ENCODE measurements at regions not wholly inside any gene's neighbourhood (a gene's known extent, or its start where the extent isn't known, plus 50 kb on each side); places are given as distances from the start of the nearest gene placed in this dataset.

DNA sequence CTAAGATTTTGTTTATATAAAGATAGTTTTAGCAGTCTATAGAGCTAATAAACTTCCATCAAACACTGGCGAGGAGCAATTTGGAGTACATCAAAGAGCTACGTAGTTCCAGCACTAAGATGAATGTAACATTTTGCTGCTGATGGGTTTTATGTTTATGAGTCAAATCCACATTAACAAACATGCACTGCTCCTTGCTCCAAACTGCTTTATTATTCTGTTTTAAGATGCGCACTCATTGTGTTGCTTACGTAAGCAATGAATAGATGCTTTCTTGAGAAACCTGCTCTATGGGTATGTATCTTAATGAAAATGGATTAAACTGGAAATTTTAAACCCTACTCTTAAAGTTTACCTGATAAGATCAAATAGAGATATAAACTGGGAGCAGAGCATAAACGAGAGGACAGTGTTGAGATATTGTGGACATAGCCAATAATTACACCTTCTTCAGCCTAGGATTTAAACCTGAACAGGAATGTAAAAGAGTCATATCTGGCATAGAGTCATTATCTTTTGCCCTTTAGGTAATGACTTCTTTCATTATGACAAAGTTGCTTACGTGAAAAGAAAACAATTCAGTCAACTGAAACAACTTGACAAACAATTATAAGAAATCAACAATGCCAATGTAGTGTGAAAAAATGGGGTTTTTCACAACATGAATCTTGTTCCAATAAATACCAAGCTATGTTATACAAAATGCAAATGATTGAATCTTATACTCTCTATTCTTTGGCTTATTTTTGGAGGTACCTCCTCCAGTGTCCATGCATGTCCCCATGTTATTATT lies 153.5 kb upstream of the MTPN start:
- H3K4me1 Mint-ChIP-seq (ENCODE audit: unreplicated experiment): peaks cover 17% of the 10 kb centered on the region
- peaks cover 5% of the 10 kb centered on the region for H3K27me3 Mint-ChIP-seq (ENCODE audit: unreplicated experiment)
- no peak overlapping the region for H3K27ac Mint-ChIP-seq (ENCODE audit: unreplicated experiment)
- H3K9me3 Mint-ChIP-seq (ENCODE audit: unreplicated experiment): no peaks in the 10 kb centered on the region
- H3K36me3 Mint-ChIP-seq (ENCODE audit: unreplicated experiment): no peaks in the 10 kb centered on the region
- H3K4me3 Mint-ChIP-seq (ENCODE audit: unreplicated experiment): no peak overlapping the region
- TF ChIP-seq, protein P1, sequence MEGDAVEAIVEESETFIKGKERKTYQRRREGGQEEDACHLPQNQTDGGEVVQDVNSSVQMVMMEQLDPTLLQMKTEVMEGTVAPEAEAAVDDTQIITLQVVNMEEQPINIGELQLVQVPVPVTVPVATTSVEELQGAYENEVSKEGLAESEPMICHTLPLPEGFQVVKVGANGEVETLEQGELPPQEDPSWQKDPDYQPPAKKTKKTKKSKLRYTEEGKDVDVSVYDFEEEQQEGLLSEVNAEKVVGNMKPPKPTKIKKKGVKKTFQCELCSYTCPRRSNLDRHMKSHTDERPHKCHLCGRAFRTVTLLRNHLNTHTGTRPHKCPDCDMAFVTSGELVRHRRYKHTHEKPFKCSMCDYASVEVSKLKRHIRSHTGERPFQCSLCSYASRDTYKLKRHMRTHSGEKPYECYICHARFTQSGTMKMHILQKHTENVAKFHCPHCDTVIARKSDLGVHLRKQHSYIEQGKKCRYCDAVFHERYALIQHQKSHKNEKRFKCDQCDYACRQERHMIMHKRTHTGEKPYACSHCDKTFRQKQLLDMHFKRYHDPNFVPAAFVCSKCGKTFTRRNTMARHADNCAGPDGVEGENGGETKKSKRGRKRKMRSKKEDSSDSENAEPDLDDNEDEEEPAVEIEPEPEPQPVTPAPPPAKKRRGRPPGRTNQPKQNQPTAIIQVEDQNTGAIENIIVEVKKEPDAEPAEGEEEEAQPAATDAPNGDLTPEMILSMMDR (IDR thresholded peaks at IDR 0.05): no peak
- no peak for DNase-seq (ENCODE audit: extremely low spot score, unreplicated experiment)

DNA sequence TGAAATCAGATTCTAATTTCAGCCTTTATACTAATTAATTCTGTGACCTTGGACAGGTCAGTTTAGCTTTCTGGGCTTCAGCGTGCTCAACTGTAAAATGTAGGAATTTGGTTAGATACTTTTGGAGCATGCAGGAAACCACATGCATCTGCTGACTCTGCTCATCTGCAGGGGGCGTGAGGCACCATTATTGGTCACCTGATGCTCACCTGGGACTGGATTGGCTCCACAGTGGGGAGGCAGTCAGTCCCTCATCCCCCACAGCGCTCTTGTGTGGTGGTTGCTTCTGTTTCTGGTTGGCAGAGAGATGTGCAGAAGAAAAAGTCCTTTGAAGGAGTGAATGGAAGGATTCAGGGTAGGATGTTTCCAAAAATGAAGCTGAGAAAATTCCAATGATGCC lies 150.9 kb upstream of the MTPN start:
- no peaks in the 10 kb centered on the region for H3K9me3 Mint-ChIP-seq (ENCODE audit: unreplicated experiment)

DNA sequence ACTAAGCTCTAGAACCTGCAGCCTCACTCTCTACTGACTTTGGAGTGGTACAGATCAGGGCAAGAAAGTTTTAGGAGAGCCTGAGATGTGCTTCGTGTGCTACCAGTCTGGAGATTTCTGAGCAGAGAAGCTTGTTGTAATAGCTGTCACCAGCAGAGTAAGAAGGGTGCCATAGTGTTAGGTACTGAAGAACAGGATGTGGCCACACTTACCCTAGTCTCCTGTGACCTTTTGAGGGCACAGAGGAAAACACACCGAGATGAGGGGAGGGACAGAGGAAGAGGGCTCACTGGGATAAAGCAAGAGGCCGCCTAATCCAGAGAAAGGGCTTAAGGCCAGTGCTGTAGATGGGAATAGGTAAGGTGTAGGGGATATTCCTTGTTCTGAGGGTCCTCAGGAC lies 146.2 kb upstream of the MTPN start:
- peaks cover 30% of the 10 kb centered on the region for H3K27me3 Mint-ChIP-seq (ENCODE audit: unreplicated experiment)
- no peak for DNase-seq (ENCODE audit: extremely low spot score, unreplicated experiment)
- no peaks in the 10 kb centered on the region for H3K4me1 Mint-ChIP-seq (ENCODE audit: unreplicated experiment)
- H3K27ac Mint-ChIP-seq (ENCODE audit: unreplicated experiment): no peak overlapping the region
- H3K36me3 Mint-ChIP-seq (ENCODE audit: unreplicated experiment): no peaks in the 10 kb centered on the region
- no peaks in the 10 kb centered on the region for H3K9me3 Mint-ChIP-seq (ENCODE audit: unreplicated experiment)
- H3K4me3 Mint-ChIP-seq (ENCODE audit: unreplicated experiment): no peak overlapping the region
- TF ChIP-seq, protein P1 (IDR thresholded peaks at IDR 0.05): no peak

More for the DNA sequence above, 150.9 kb upstream of the MTPN start:
- no peak for DNase-seq (ENCODE audit: extremely low spot score, unreplicated experiment)
- no peak overlapping the region for H3K27ac Mint-ChIP-seq (ENCODE audit: unreplicated experiment)
- peaks cover 27% of the 10 kb centered on the region for H3K27me3 Mint-ChIP-seq (ENCODE audit: unreplicated experiment)
- TF ChIP-seq, protein P1 (IDR thresholded peaks at IDR 0.05): no peak
- no peaks in the 10 kb centered on the region for H3K4me1 Mint-ChIP-seq (ENCODE audit: unreplicated experiment)
- no peak overlapping the region for H3K4me3 Mint-ChIP-seq (ENCODE audit: unreplicated experiment)
- H3K36me3 Mint-ChIP-seq (ENCODE audit: unreplicated experiment): no peaks in the 10 kb centered on the region

DNA sequence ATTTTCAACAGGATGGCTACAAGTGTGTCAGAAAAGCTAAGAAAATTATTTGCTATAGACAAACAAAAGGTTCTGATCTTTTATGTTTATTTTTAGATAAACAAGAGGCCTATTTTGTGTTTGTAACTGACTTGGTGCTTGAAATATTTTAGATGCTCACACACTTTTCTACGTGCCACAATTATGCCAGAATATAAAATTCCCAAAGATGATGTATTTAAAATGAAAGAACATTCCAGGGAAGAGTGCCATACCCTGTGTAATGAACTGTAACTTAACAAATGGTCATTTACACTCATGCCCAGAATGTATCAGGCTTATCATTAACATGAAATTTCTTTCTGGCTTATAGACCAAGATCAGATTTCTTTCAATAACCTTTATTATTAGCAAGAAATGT lies 144.9 kb upstream of the MTPN start:
- TF ChIP-seq, protein P1 (IDR thresholded peaks at IDR 0.05): no peak
- Mint-ChIP-seq H3K36me3 (ENCODE audit: unreplicated experiment) (no peaks in the 10 kb centered on the region), H3K9me3 (ENCODE audit: unreplicated experiment) (no peaks in the 10 kb centered on the region), H3K27me3 (ENCODE audit: unreplicated experiment) (peaks cover 29% of the 10 kb centered on the region), H3K27ac (ENCODE audit: unreplicated experiment) (no peak overlapping the region), H3K4me3 (ENCODE audit: unreplicated experiment) (no peak overlapping the region), H3K4me1 (ENCODE audit: unreplicated experiment) (no peaks in the 10 kb centered on the region)
- no peak for DNase-seq (ENCODE audit: extremely low spot score, unreplicated experiment)

DNA sequence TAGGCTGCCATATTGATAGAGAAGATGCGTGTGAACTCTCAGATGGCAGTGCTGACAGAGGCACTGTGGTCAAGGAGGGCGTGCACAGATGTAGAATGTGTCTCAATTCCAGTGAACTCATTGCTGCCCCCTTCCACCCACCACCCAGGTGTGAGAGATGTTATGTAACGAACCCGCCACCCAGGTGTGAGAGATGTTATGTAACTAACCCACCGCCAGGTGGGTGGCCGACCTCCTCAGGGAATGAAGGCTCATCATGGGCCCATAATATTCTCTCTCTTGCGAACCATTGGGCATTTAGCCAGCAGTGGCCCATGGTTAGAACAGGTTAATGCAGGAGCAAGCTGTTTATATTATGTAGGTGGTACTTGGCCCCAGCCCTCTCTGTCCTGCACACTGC lies 140.4 kb upstream of the MTPN start:
- TF ChIP-seq, protein P1 (IDR thresholded peaks at IDR 0.05): no peak
- H3K4me3 Mint-ChIP-seq (ENCODE audit: unreplicated experiment): no peak overlapping the region
- no peak overlapping the region for H3K27ac Mint-ChIP-seq (ENCODE audit: unreplicated experiment)
- no peaks in the 10 kb centered on the region for H3K4me1 Mint-ChIP-seq (ENCODE audit: unreplicated experiment)
- H3K9me3 Mint-ChIP-seq (ENCODE audit: unreplicated experiment): no peaks in the 10 kb centered on the region
- no peaks in the 10 kb centered on the region for H3K36me3 Mint-ChIP-seq (ENCODE audit: unreplicated experiment)
- peaks cover 17% of the 10 kb centered on the region for H3K27me3 Mint-ChIP-seq (ENCODE audit: unreplicated experiment)
- no peak for DNase-seq (ENCODE audit: extremely low spot score, unreplicated experiment)

Measured in osteocyte (in vitro differentiated cells).